Peyer's patch (tissue), 4 donors: ENCODE measurements at regions not wholly inside any gene's neighbourhood (a gene's known extent, or its start where the extent isn't known, plus 50 kb on each side); places are given as distances from the start of the nearest gene placed in this dataset.

Experiments
- DNase-seq, 3 donors: peaks; one replicate each; pipeline ENCODE4 v3.0.0-alpha.2; 2017 to 2019
- H3K27ac ChIP-seq, 4 donors: fragments of 200-600 bp; sonication (generic); one replicate each; pipeline ENCODE4 v1.5.1; 2016 to 2019
- H3K27me3 ChIP-seq, 2 donors: fragments of 200-600 bp; sonication (generic); one replicate each; pipeline ENCODE4 v1.5.1; 2019
- H3K36me3 ChIP-seq, 3 donors: fragments of 200-600 bp; sonication (generic); one replicate each; pipeline ENCODE4 v1.5.1; 2016 to 2019
- H3K4me1 ChIP-seq, 4 donors: fragments of 200-600 bp; sonication (generic); one replicate each; pipeline ENCODE4 v1.5.1; 2016 to 2019
- H3K4me3 ChIP-seq, 4 donors: fragments of 200-600 bp; sonication (generic); 1 replicate in 3 of 4; 2 replicates in 1 of 4; pipeline ENCODE4 v1.5.1; 2016 to 2019; ENCODE audit warnings: mild to moderate bottlenecking in 1 of 4
- H3K9me3 ChIP-seq, 4 donors: fragments of 200-600 bp; sonication (generic); one replicate each; pipeline ENCODE4 v1.5.1; 2016 to 2019; ENCODE audit warnings: mild to moderate bottlenecking in 1 of 4
- CTCF ChIP-seq, 6 experiments: fragments of 450-650 bp in 4 of 6; fragments of 200-600 bp in 2 of 6; sonication (generic) in 1 of 6; IDR thresholded peaks; one replicate each; pipeline ENCODE4 v1.5.1; 2017 to 2019; ENCODE audit warnings: antibody characterized with exemption in 6 of 6, mild to moderate bottlenecking in 3 of 6, moderate library complexity in 1 of 6
- POLR2A ChIP-seq, 2 donors: fragments of 450-650 bp; IDR thresholded peaks; one replicate each; pipeline ENCODE4 v1.5.1; 2017; ENCODE audit warnings: antibody characterized with exemption in 2 of 2, mild to moderate bottlenecking in 2 of 2, moderate library complexity in 2 of 2

- peaks cover 0 to 4% (median 0%) of the 10 kb centered on the region in 4 donors for H3K9me3 ChIP-seq
- H3K36me3 ChIP-seq = no peaks in the 10 kb centered on the region
- no peaks in the 10 kb centered on the region for H3K27me3 ChIP-seq
- no peak overlapping the region for H3K4me3 ChIP-seq
- no peak for DNase-seq
- H3K4me1 ChIP-seq = no peaks in the 10 kb centered on the region
- no peak overlapping the region for H3K27ac ChIP-seq
- TF ChIP-seq POLR2A (IDR thresholded peaks at IDR 0.05) (no peak), CTCF (IDR thresholded peaks at IDR 0.05) (no peak)
These were observed 910.6 kb downstream of the QKI start for GRCh38 chr6:164325168-164325567.

DNA sequence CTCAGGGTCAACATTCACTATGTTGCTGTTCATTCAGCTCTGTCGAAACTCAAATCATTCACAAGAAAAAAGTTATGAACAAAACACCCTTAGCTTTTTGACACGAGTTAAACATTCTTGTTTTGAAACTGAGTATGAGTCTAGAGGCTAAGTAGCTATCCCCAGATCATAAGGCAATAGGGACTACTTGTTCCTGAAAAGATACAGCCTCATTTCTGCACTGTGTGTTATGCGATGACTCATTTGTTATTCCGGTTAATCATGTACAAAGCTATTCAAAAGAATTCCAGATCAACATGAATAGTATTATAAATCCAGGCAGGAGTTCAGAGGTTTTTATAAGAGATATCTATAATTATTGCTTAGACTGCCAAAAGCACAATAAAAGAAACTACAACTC lies 908.0 kb downstream of the QKI start:
- Histone ChIP-seq H3K27me3 (no peaks in the 10 kb centered on the region), H3K27ac (peak overlapping the region in 1 of 4 donors; percentile 29), H3K36me3 (no peaks in the 10 kb centered on the region), H3K4me3 (no peak overlapping the region), H3K4me1 (no peaks in the 10 kb centered on the region), H3K9me3 (peaks cover 0 to 4% (median 0%) of the 10 kb centered on the region in 4 donors)
- no peak for DNase-seq
- TF ChIP-seq POLR2A (IDR thresholded peaks at IDR 0.05) (no peak), CTCF (IDR thresholded peaks at IDR 0.05) (no peak)

DNA sequence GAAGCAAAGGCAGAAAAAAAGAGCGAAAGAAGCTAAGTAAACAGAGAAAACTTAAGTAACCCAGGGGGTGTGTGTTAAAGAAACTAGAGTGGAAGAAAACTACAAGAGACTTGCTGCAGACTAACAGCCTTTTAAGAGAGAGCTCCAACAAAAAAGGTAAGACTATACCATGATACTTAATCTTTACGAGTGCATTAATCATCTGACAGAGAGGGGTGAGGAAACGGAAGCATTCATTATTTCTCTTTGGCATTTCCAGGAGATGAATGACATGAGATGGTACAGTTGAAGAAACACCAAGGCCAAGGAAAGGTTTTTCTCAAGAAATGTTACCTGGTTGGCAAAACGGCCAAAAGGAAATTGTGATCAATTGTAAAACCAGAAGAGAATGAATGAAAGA lies 906.8 kb downstream of the QKI start:
- H3K36me3 ChIP-seq = no peaks in the 10 kb centered on the region

DNA sequence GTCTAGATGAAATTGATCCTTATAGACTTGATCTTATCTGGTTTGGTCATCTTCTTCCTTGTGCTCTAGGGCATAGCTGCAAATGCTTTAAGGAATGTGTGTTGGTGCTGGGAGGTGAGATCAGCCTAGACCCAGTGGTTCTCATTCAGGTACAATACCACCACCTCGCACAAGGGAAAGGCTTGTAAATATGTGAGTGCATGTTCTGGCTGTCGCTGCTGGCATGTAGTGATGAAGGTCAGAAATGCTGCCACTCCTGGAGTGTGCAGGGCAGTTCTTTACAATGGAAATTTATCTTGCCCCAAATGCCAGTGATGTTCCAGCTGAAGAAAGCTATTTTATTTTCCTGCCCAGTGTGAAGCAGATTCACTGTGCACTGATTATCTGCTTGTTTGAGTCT lies 900.9 kb downstream of the QKI start:
- TF ChIP-seq POLR2A (IDR thresholded peaks at IDR 0.05) (no peak), CTCF (IDR thresholded peaks at IDR 0.05) (no peak)
- Histone ChIP-seq H3K36me3 (no peaks in the 10 kb centered on the region), H3K27me3 (no peaks in the 10 kb centered on the region), H3K4me1 (no peaks in the 10 kb centered on the region), H3K27ac (no peak overlapping the region), H3K4me3 (no peak overlapping the region), H3K9me3 (no peaks in the 10 kb centered on the region)
- no peak for DNase-seq

More for the DNA sequence above, 906.8 kb downstream of the QKI start:
- Histone ChIP-seq H3K27ac (no peak overlapping the region), H3K9me3 (peaks cover 0 to 4% (median 0%) of the 10 kb centered on the region in 4 donors), H3K4me1 (no peaks in the 10 kb centered on the region), H3K27me3 (no peaks in the 10 kb centered on the region), H3K4me3 (no peak overlapping the region)
- DNase-seq = no peak
- no peak for TF ChIP-seq CTCF (IDR thresholded peaks at IDR 0.05)
- no peak for TF ChIP-seq POLR2A (IDR thresholded peaks at IDR 0.05)

DNA sequence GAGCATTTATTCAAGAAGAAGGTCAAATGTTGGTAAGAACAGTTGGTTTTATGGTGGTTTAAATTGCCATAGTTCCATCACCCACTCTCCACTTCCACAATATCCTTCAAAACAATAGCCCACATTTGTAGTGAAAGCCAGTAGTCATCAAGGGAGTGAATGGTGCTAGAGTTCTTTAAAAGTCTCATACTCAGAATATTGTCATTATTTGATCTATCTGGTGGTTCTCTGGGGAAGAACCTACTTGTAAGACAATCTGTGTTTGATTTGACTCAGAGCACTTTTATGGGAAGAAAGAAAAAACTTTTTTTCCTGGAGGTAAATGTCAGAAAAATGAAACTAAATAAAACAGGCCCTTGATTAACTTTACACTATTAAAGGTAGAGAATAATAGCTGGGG lies 893.8 kb downstream of the QKI start:
- Histone ChIP-seq H3K9me3 (no peaks in the 10 kb centered on the region), H3K36me3 (no peaks in the 10 kb centered on the region), H3K27me3 (no peaks in the 10 kb centered on the region), H3K4me3 (no peak overlapping the region), H3K4me1 (no peaks in the 10 kb centered on the region), H3K27ac (no peak overlapping the region)
- DNase-seq = no peak
- no peak for TF ChIP-seq POLR2A (IDR thresholded peaks at IDR 0.05)
- TF ChIP-seq CTCF (IDR thresholded peaks at IDR 0.05) = no peak
